ENCODE measurements at regions not wholly inside any gene's neighbourhood (a gene's known extent, or its start where the extent isn't known, plus 50 kb on each side); places are given as distances from the start of the nearest gene placed in this dataset.

DNA sequence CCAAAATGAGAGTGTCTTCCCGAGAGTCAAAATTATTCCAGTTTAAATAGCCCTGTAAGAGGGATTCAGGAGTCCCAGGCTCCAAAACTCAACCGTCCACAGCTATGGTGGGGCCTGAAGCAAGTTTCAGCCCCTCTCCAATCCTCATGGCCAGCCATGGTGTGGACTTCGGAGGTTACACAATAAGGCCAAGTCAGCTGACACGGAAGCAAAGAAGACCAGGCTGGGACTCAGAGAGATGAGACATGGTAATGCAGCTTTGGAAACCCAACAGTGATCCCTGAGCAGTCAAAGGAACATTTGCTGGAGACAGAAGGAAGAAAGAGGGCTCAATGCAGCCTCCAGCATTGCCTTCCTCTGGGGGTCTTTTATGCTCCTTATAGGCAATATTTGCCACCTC, 324.6 kb upstream of the TLE3 start:
- Histone ChIP-seq H2AFZ (ENCODE audit: control insufficient read depth, low read depth, low read length) (no peak overlapping the region), H3K27me3 (replicated peaks in 1 of 2; ENCODE audit: control insufficient read depth in 2 of 2, insufficient read depth in 2 of 2, low read length in 1 of 2) (peaks cover 2 to 5% of the 10 kb centered on the region in 2 experiments; a peak in 2 of 4 replicates), H3K4me3 (no peak overlapping the region), H3K79me2 (ENCODE audit: control insufficient read depth, insufficient read depth, low read length) (no peaks in the 10 kb centered on the region), H3K4me1 (ENCODE audit: control insufficient read depth, insufficient read depth, low read length) (no peaks in the 10 kb centered on the region; the same call in 1 of the 2 replicates), H3K4me2 (ENCODE audit: control insufficient read depth, insufficient read depth) (no peak overlapping the region), H3K27ac (ENCODE audit: control insufficient read depth, insufficient read depth) (no peak overlapping the region), H4K20me1 (ENCODE audit: control insufficient read depth, insufficient read depth) (no peaks in the 10 kb centered on the region), H3K9ac (ENCODE audit: control insufficient read depth, insufficient read depth, low read length) (no peak overlapping the region), H3K36me3 (ENCODE audit: control insufficient read depth in 2 of 2, insufficient read depth in 2 of 2, low read length in 1 of 2) (no peaks in the 10 kb centered on the region), H3K9me3 (replicated peaks; ENCODE audit: control insufficient read depth, insufficient read depth, low read length) (no peaks in the 10 kb centered on the region; the same call in 2 of the 3 replicates)
- RAD21 ChIA-PET (ENCODE audit: unreplicated experiment), result interaction anchor here (0.6 kb wide), 1 partner anchor 946 kb away, joined by 4 read pairs; no protein-coding TSS in a partner anchor
- WGBS (ENCODE audit: insufficient coverage, insufficient replicate concordance, low lambda C conversion rate, missing lambda C conversion rate), result 33% methylated on average over 4 of the region's 4 CpGs
- intact Hi-C loops (cut with micrococcal nuclease; ENCODE audit: unreplicated experiment), result no loop called here
- POLR2A ChIA-PET, result no interaction called here
- SMC1A ChIA-PET (ENCODE audit: uncharacterized antibody, unreplicated experiment), result interaction anchor here (0.6 kb wide), 1 partner anchor 156 kb away, joined by 3 read pairs; no protein-coding TSS in a partner anchor
- BruUV-seq (replicated peaks), result no TSS peak
- no peak for FAIRE-seq
- no peak for ATAC-seq
- DNase-seq (ENCODE audit: low read depth, low spot score), result no peak
- in situ Hi-C loops (cut with MboI), result no loop called here
- TF ChIP-seq EGR1 (IDR thresholded peaks at IDR 0.05; ENCODE audit: borderline replicate concordance in 1 of 2, low read depth in 2 of 2, low read length in 2 of 2) (no peak), NFYB (IDR thresholded peaks at IDR 0.05; ENCODE audit: insufficient read depth, low read depth, low read length) (no peak), NFXL1 (IDR thresholded peaks at IDR 0.05; ENCODE audit: borderline replicate concordance) (no peak), KDM1A (IDR thresholded peaks at IDR 0.05; ENCODE audit: borderline replicate concordance) (no peak), CHD1 (IDR thresholded peaks at IDR 0.05; ENCODE audit: low read depth, low read length) (no peak), MXI1 (IDR thresholded peaks at IDR 0.05; ENCODE audit: low read depth, low read length) (no peak), SUPT20H (IDR thresholded peaks at IDR 0.05; ENCODE audit: borderline replicate concordance, control insufficient read depth, low read depth, low read length) (no peak), GABPA (IDR thresholded peaks at IDR 0.05; ENCODE audit: low read depth) (no peak), RAD51 (IDR thresholded peaks at IDR 0.05) (no peak)
- TF ChIP-seq, protein P1, sequence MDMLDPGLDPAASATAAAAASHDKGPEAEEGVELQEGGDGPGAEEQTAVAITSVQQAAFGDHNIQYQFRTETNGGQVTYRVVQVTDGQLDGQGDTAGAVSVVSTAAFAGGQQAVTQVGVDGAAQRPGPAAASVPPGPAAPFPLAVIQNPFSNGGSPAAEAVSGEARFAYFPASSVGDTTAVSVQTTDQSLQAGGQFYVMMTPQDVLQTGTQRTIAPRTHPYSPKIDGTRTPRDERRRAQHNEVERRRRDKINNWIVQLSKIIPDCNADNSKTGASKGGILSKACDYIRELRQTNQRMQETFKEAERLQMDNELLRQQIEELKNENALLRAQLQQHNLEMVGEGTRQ (IDR thresholded peaks at IDR 0.05; ENCODE audit: borderline replicate concordance, low read depth, low read length), result no peak
- TF ChIP-seq, protein P2, sequence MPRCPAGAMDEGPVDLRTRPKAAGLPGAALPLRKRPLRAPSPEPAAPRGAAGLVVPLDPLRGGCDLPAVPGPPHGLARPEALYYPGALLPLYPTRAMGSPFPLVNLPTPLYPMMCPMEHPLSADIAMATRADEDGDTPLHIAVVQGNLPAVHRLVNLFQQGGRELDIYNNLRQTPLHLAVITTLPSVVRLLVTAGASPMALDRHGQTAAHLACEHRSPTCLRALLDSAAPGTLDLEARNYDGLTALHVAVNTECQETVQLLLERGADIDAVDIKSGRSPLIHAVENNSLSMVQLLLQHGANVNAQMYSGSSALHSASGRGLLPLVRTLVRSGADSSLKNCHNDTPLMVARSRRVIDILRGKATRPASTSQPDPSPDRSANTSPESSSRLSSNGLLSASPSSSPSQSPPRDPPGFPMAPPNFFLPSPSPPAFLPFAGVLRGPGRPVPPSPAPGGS (IDR thresholded peaks at IDR 0.05; ENCODE audit: borderline replicate concordance, insufficient read depth, low read depth, low read length, poor library complexity, severe bottlenecking), result no peak
- CTCF ChIA-PET, result no interaction called here
